Bronchial epithelial cell (primary cell): ENCODE measurements at regions not wholly inside any gene's neighbourhood (a gene's known extent, or its start where the extent isn't known, plus 50 kb on each side); places are given as distances from the start of the nearest gene placed in this dataset.

Source experiments
- DNase-seq: peaks from one replicate; pipeline ENCODE4 v3.0.0-alpha.2; 2010; ENCODE audit warnings: low read depth
- FAIRE-seq: peaks from 2 replicates; lab custom pipeline; 2011; peaks lifted over from hg19 to GRCh38; lab: Jason Lieb, UNC
- H3K27me3 ChIP-seq: 2 replicates; pipeline ENCODE4 v1.5.1; 2011; ENCODE audit warnings: low read length; ENCODE audit not compliant: control insufficient read depth, insufficient read depth
- H3K36me3 ChIP-seq: 2 replicates; pipeline ENCODE4 v1.5.1; 2011; ENCODE audit warnings: low read length; ENCODE audit not compliant: control insufficient read depth, insufficient read depth
- H3K4me3 ChIP-seq: 2 replicates; pipeline ENCODE4 v1.5.1; 2011; ENCODE audit warnings: mild to moderate bottlenecking, low read depth, low read length, control low read depth
- TF ChIP-seq, protein P1 (sequence below): IDR thresholded peaks from 2 replicates; pipeline ENCODE4 v1.5.1; 2011; ENCODE audit warnings: mild to moderate bottlenecking, moderate library complexity, low read length, control low read depth, inconsistent platforms; ENCODE audit not compliant: insufficient read depth, severe bottlenecking

DNA sequence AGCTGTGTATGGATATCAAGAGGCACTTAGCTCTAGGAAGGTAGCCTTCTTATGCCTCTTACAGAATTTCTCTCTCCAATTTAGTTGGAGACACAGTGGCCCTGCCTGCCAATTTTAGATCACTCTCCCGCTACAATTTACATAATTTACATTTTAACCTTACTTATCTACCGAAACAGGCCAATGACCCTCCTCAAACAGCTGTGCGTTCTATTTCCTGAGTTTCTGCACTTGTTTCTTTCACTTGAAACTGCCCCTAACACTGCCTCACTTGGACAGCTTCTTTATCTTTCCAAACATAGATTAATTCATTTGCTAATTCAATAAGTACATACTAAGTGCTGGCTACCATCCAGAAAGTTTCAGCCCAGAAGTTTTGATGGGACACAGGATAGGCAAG is 52.9 kb upstream of the HDDC2 start:
- FAIRE-seq: no peak
- no peaks in the 10 kb centered on the region for H3K27me3 ChIP-seq

DNA sequence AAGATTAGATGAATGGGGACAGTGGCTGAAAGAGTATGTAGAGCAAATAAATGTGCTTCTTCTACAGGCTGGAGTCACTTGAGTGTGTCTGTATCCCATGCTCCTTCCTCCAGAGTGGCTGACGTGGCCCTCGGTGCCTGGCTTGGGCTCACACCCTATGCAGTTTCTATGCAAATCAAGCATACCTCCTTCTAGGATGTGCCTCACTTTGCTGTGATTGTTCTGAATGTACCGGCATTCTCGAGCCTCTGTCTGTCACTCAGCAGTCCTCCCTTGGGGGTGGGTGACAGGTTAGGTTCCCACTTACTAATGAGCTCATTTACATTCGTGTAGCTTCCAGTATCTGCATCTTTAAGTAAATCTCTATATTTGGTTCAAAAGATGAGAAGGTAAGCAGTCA is 55.1 kb upstream of the HDDC2 start:
- no peaks in the 10 kb centered on the region for H3K27me3 ChIP-seq
- no peak for FAIRE-seq
- TF ChIP-seq, protein P1, sequence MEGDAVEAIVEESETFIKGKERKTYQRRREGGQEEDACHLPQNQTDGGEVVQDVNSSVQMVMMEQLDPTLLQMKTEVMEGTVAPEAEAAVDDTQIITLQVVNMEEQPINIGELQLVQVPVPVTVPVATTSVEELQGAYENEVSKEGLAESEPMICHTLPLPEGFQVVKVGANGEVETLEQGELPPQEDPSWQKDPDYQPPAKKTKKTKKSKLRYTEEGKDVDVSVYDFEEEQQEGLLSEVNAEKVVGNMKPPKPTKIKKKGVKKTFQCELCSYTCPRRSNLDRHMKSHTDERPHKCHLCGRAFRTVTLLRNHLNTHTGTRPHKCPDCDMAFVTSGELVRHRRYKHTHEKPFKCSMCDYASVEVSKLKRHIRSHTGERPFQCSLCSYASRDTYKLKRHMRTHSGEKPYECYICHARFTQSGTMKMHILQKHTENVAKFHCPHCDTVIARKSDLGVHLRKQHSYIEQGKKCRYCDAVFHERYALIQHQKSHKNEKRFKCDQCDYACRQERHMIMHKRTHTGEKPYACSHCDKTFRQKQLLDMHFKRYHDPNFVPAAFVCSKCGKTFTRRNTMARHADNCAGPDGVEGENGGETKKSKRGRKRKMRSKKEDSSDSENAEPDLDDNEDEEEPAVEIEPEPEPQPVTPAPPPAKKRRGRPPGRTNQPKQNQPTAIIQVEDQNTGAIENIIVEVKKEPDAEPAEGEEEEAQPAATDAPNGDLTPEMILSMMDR: no peak

More for the DNA sequence above, 52.9 kb upstream of the HDDC2 start:
- no peak for DNase-seq
- TF ChIP-seq, protein P1: no peak
- Histone ChIP-seq H3K36me3 (no peaks in the 10 kb centered on the region), H3K4me3 (no peak overlapping the region)

DNA sequence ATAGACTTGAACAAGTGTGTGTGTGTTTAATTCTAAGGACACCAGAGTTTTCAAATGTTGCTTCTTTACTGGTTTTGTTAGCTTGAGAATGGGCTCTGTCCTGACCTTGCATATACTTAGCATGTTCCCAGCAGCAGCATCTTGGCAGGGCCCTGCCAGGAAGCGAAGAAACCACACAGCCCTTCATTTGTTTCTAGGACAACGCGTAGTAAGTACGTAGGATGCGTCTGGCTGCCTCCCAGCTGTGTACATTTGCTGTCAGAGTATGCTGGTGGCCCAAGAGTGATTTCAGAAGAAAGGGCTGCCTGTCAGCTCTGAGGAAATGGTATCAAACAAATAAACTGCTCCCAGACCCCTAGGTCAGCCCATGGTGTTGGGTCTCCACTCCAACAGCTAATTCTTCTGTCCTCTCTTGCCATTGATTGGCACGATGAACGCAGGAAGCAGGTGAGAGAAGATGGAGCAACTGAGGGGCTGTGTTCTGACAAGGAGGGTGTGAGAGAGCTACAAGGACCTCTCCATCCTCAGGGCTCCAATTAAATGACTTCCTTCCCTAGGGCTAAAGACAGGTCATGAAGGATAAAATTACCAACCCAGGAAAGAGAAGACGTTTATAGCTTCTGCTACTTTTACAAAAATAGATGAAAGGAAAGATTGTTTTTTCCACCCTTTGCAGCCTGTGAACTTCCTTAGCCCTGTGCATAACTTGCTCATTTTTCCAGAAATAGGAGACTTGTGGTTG is 55.9 kb upstream of the HDDC2 start:
- Histone ChIP-seq H3K36me3 (no peaks in the 10 kb centered on the region), H3K27me3 (no peaks in the 10 kb centered on the region), H3K4me3 (no peak overlapping the region)
- FAIRE-seq (peak; percentile 75), DNase-seq (peak; percentile 7)
- TF ChIP-seq, protein P1: no peak

More for the DNA sequence above, 55.1 kb upstream of the HDDC2 start:
- no peak for DNase-seq
- H3K4me3 ChIP-seq: no peak overlapping the region
- H3K36me3 ChIP-seq: no peaks in the 10 kb centered on the region

DNA sequence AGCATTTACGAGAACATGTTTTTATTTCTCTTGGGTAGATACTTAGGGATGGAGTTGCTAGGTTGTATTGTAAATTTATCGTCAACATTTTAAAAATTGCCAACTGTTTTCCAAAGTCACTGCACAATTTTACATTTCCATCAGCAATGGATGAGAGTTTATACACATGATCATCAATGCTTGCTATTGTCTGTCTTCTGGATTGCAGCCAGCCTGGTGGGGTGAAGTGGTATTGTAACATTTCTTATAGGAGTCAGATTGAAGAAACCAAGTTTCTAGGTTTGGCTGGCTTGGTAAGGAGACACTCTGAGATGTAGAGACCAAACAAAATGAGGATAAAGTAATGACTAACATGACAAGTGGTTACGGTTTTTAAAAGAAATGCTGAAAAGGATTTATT is 57.1 kb upstream of the HDDC2 start:
- no peak for FAIRE-seq
- H3K27me3 ChIP-seq: peaks cover 2% of the 10 kb centered on the region

DNA sequence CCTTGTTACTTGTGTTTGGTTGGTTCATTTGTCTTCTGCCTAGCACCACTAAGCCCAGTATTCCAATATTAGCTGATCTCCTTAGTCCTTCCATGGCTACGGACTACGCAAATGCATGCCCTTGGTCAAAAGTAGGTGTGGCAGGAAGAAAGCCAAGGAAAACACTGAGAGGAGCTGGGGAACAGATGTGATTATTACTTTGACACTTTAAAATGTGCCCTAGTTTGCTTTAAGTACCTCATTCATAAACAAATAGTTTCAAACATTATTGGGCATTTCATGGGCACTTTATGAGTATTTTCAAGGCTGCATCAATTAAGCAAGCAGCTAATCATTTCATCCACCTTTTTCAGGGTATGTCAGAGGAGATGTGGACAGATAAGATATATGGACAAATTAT is 60.1 kb upstream of the HDDC2 start:
- Histone ChIP-seq H3K4me3 (no peak overlapping the region), H3K27me3 (peaks cover 6% of the 10 kb centered on the region), H3K36me3 (no peaks in the 10 kb centered on the region)
- no peak for DNase-seq
- FAIRE-seq: no peak
- TF ChIP-seq, protein P1: no peak

More for the DNA sequence above, 57.1 kb upstream of the HDDC2 start:
- TF ChIP-seq, protein P1: no peak
- no peak for DNase-seq
- H3K36me3 ChIP-seq: no peaks in the 10 kb centered on the region
- H3K4me3 ChIP-seq: no peak overlapping the region
